ENCODE measurements at regions not wholly inside any gene's neighbourhood (a gene's known extent, or its start where the extent isn't known, plus 50 kb on each side); places are given as distances from the start of the nearest gene placed in this dataset.
"Not testable (repeated sequence)": the region's sequence is repeated elsewhere in the genome, so short reads cannot be mapped to it uniquely, and the experiment has no call there.

GRCh38 chr5:92981001-92981400 is 600.0 kb downstream of the NR2F1-AS1 start:
- no peak for DNase-seq

GRCh38 chr5:92980491-92980890 is 600.5 kb downstream of the NR2F1-AS1 start:
- DNase-seq = no peak

GRCh38 chr5:92979716-92980115 is 601.3 kb downstream of the NR2F1-AS1 start:
- DNase-seq = no peak

- DNase-seq = no peak
These were observed 603.0 kb downstream of the NR2F1-AS1 start for GRCh38 chr5:92977846-92978540.

GRCh38 chr5:92976156-92976555 is 604.9 kb downstream of the NR2F1-AS1 start:
- no peak for DNase-seq

GRCh38 chr5:92969781-92970237 is 611.2 kb downstream of the NR2F1-AS1 start:
- no peak for DNase-seq

GRCh38 chr5:92969191-92969780 is 611.7 kb downstream of the NR2F1-AS1 start:
- no peak for DNase-seq

GRCh38 chr5:92963800-92964199 is 617.2 kb downstream of the NR2F1-AS1 start:
- DNase-seq = no peak

GRCh38 chr5:92962752-92963151 is 618.3 kb downstream of the NR2F1-AS1 start:
- DNase-seq = no peak

GRCh38 chr5:92956886-92957285 is 624.1 kb downstream of the NR2F1-AS1 start:
- DNase-seq = no peak

- DNase-seq = no peak
These were observed 628.8 kb downstream of the NR2F1-AS1 start for GRCh38 chr5:92952243-92952642.

GRCh38 chr5:92951746-92952145 is 629.3 kb downstream of the NR2F1-AS1 start:
- DNase-seq = no peak

GRCh38 chr5:92946546-92946945 is 634.5 kb downstream of the NR2F1-AS1 start:
- no peak for DNase-seq

- DNase-seq = no peak
These were observed 635.4 kb downstream of the NR2F1-AS1 start for GRCh38 chr5:92945605-92946097.

GRCh38 chr5:92944903-92945604 is 636.0 kb downstream of the NR2F1-AS1 start:
- DNase-seq = peak; percentile 49

GRCh38 chr5:92944337-92944736 is 636.7 kb downstream of the NR2F1-AS1 start:
- DNase-seq = no peak

GRCh38 chr5:92942762-92943161 is 638.3 kb downstream of the NR2F1-AS1 start:
- DNase-seq = no peak

- DNase-seq = no peak
These were observed 639.2 kb downstream of the NR2F1-AS1 start for GRCh38 chr5:92941806-92942205.

- DNase-seq = no peak
These were observed 641.6 kb downstream of the NR2F1-AS1 start for GRCh38 chr5:92939428-92939827.

- DNase-seq = not testable (repeated sequence)
These were observed 643.6 kb downstream of the NR2F1-AS1 start for GRCh38 chr5:92937396-92937795.

GRCh38 chr5:92930057-92930456 is 651.0 kb downstream of the NR2F1-AS1 start:
- no peak for DNase-seq

GRCh38 chr5:92927291-92927778 is 653.7 kb downstream of the NR2F1-AS1 start:
- DNase-seq = no peak

- no peak for DNase-seq
These were observed 657.1 kb downstream of the NR2F1-AS1 start for GRCh38 chr5:92923885-92924284.

Data from fibroblast of skin of scalp (primary cell).